Gastroesophageal sphincter (tissue), 3 donors: ENCODE measurements at regions not wholly inside any gene's neighbourhood (a gene's known extent, or its start where the extent isn't known, plus 50 kb on each side); places are given as distances from the start of the nearest gene placed in this dataset.
"Not testable (repeated sequence)": the region's sequence is repeated elsewhere in the genome, so short reads cannot be mapped to it uniquely, and the experiment has no call there.

ENCODE experiments used
- CTCF ChIP-seq, 4 experiments: fragments of 200-600 bp in 2 of 4; fragments of 450-650 bp in 2 of 4; sonication (generic) in 1 of 4; IDR thresholded peaks; one replicate each; pipeline ENCODE4 v1.5.1; 2017 to 2019; ENCODE audit warnings: antibody characterized with exemption in 4 of 4, mild to moderate bottlenecking in 2 of 4, moderate library complexity in 2 of 4
- EP300 ChIP-seq: sonication (generic); formaldehyde crosslinking; IDR thresholded peaks from one replicate; pipeline ENCODE4 v1.6.1; 2017; ENCODE audit warnings: antibody characterized with exemption, mild to moderate bottlenecking
- POLR2A ChIP-seq, 2 donors: fragments of 450-650 bp; IDR thresholded peaks; one replicate each; pipeline ENCODE4 v1.6.1; 2017; ENCODE audit warnings: antibody characterized with exemption in 2 of 2, mild to moderate bottlenecking in 2 of 2, moderate library complexity in 1 of 2
- POLR2AphosphoS5 ChIP-seq: sonication (generic); formaldehyde crosslinking; IDR thresholded peaks from one replicate; pipeline ENCODE4 v1.6.1; 2017; ENCODE audit warnings: antibody characterized with exemption

- TF ChIP-seq POLR2A (IDR thresholded peaks at IDR 0.05); POLR2AphosphoS5; CTCF (IDR thresholded peaks at IDR 0.05); EP300: not testable (repeated sequence)
Measured at GRCh38 chr11:4277225-4277624, 91.0 kb downstream of the OR52B4 start.
